HEK293T (cell line): ENCODE measurements at regions not wholly inside any gene's neighbourhood (a gene's known extent, or its start where the extent isn't known, plus 50 kb on each side); places are given as distances from the start of the nearest gene placed in this dataset.

Experiments used
- BHLHE40 ChIP-seq: fragments of 450-650 bp; IDR thresholded peaks from 2 replicates; pipeline ENCODE4 v1.6.1; 2016; ENCODE audit warnings: mild to moderate bottlenecking, moderate library complexity, borderline replicate concordance
- ELF4 ChIP-seq: fragments of 450-650 bp; IDR thresholded peaks from 2 replicates; pipeline ENCODE4 v1.6.1; 2017; ENCODE audit warnings: antibody characterized with exemption
- FOXA1 ChIP-seq: fragments of 450-650 bp; IDR thresholded peaks from 2 replicates; pipeline ENCODE4 v1.6.1; 2016; ENCODE audit warnings: mild to moderate bottlenecking
- FOXK2 ChIP-seq: fragments of 450-650 bp; IDR thresholded peaks from 2 replicates; pipeline ENCODE4 v1.6.1; 2016; ENCODE audit warnings: mild to moderate bottlenecking
- FOXM1 ChIP-seq: fragments of 450-650 bp; IDR thresholded peaks from 2 replicates; pipeline ENCODE4 v1.6.1; 2017; ENCODE audit warnings: mild to moderate bottlenecking, borderline replicate concordance
- HDGF ChIP-seq: fragments of 450-650 bp; IDR thresholded peaks from 2 replicates; pipeline ENCODE4 v1.6.1; 2017; ENCODE audit warnings: antibody characterized with exemption, borderline replicate concordance
- LEF1 ChIP-seq: fragments of 450-650 bp; IDR thresholded peaks from 2 replicates; pipeline ENCODE4 v1.6.1; 2017; ENCODE audit warnings: mild to moderate bottlenecking, borderline replicate concordance
- NFRKB ChIP-seq: fragments of 450-650 bp; IDR thresholded peaks from 2 replicates; pipeline ENCODE4 v1.6.1; 2016; ENCODE audit warnings: mild to moderate bottlenecking, moderate library complexity
- SP1 ChIP-seq: fragments of 450-650 bp; IDR thresholded peaks from 2 replicates; pipeline ENCODE4 v1.6.1; 2017
- SUZ12 ChIP-seq: fragments of 450-650 bp; IDR thresholded peaks from 2 replicates; pipeline ENCODE4 v1.6.1; 2016; ENCODE audit warnings: mild to moderate bottlenecking
- TARDBP ChIP-seq: fragments of 450-650 bp; IDR thresholded peaks from 2 replicates; pipeline ENCODE4 v1.6.1; 2016
- ZNF384 ChIP-seq: fragments of 450-650 bp; IDR thresholded peaks from 2 replicates; pipeline ENCODE4 v1.6.1; 2016
- TF ChIP-seq, protein P1 (sequence below): fragments of 450-650 bp; IDR thresholded peaks from 2 replicates; pipeline ENCODE4 v1.6.1; 2016

DNA sequence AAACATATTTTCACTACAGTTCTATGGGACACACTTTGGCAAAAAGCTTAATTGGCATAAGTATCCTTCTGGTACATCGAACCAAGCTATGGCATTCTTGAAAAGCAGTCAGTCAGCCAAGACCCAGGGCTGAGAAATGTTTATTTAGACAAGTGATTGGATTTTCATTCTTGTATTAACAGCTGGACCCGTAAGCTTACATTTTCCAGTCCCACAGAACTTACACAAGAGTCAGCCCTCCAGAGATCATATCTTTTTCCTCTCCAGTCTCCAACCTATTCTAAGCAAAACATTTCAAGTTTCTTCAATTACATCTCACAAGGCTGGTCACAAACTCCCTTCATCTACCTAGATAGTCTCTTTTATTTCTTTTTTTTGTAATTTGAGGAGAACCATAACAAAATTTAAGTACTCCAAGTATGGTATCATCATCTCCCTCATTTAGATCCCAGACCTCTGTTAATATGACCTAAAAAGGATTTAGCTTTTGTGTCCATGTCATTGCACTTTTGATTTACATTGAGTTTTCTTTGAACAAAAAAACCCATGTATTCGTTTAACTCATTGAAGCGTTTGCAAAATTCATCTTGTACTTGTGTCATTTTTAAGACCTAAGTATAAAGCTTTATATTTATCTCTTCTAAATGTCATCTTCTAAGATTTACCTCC lies 67.9 kb upstream of the GRK3 start:
- TF ChIP-seq ZNF384 (no peak), ELF4 (no peak), FOXM1 (no peak), FOXK2 (no peak), SP1 (no peak), NFRKB (no peak), FOXA1 (no peak), HDGF (no peak), BHLHE40 (no peak), TARDBP (no peak), SUZ12 (no peak), LEF1 (no peak)
- TF ChIP-seq, protein P1, sequence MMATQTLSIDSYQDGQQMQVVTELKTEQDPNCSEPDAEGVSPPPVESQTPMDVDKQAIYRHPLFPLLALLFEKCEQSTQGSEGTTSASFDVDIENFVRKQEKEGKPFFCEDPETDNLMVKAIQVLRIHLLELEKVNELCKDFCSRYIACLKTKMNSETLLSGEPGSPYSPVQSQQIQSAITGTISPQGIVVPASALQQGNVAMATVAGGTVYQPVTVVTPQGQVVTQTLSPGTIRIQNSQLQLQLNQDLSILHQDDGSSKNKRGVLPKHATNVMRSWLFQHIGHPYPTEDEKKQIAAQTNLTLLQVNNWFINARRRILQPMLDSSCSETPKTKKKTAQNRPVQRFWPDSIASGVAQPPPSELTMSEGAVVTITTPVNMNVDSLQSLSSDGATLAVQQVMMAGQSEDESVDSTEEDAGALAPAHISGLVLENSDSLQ: no peak
